PFSK-1 (cell line): ENCODE measurements at regions not wholly inside any gene's neighbourhood (a gene's known extent, or its start where the extent isn't known, plus 50 kb on each side); places are given as distances from the start of the nearest gene placed in this dataset.

Experiments
- FOXP2 ChIP-seq: optimal IDR thresholded peaks from 2 replicates; pipeline ENCODE3; 2011; ENCODE audit warnings: borderline replicate concordance, control low read depth, inconsistent platforms; ENCODE audit not compliant: insufficient read depth; ENCODE audit errors: extremely low read length, extremely low read depth
- POLR2AphosphoS5 ChIP-seq: IDR thresholded peaks from 2 replicates; pipeline ENCODE4 v1.6.1; 2012; ENCODE audit warnings: low read depth, mild to moderate bottlenecking, control low read depth, low read length, moderate library complexity
- REST ChIP-seq, 2 experiments: IDR thresholded peaks; 2 replicates each; pipeline versions ENCODE4 v1.6.1 to v1.8.0; 2011 to 2012; ENCODE audit warnings: low read depth in 2 of 2, low read length in 2 of 2, control low read depth in 1 of 2, inconsistent platforms in 1 of 2, mild to moderate bottlenecking in 1 of 2, moderate library complexity in 1 of 2; ENCODE audit not compliant: insufficient read depth in 1 of 2
- SIN3A ChIP-seq: IDR thresholded peaks from 2 replicates; pipeline ENCODE4 v1.6.1; 2012; ENCODE audit warnings: mild to moderate bottlenecking, low read length, moderate library complexity, borderline replicate concordance; ENCODE audit not compliant: insufficient read depth
- TAF1 ChIP-seq: IDR thresholded peaks from 2 replicates; pipeline ENCODE4 v1.6.1; 2012; ENCODE audit warnings: low read length, control low read depth, borderline replicate concordance; ENCODE audit not compliant: insufficient read depth

- TF ChIP-seq POLR2AphosphoS5 (no peak), REST (IDR thresholded peaks at IDR 0.05; ENCODE audit: insufficient read depth in 1 of 2, low read depth in 2 of 2, low read length in 2 of 2) (no peak), SIN3A (no peak), TAF1 (no peak), FOXP2 (no peak)
Observed at GRCh38 chr13:104593251-104593576, 1527.0 kb upstream of the SLC10A2 start.
